GM21619 (cell line): ENCODE measurements at regions not wholly inside any gene's neighbourhood (a gene's known extent, or its start where the extent isn't known, plus 50 kb on each side); places are given as distances from the start of the nearest gene placed in this dataset.
"Not testable (repeated sequence)": the region's sequence is repeated elsewhere in the genome, so short reads cannot be mapped to it uniquely, and the experiment has no call there.

Experiments
- ATAC-seq: cut with Tn5 transposase; IDR thresholded peaks from one replicate; pipeline ENCODE4 v1.9.1; 2021; ENCODE audit not compliant: unreplicated experiment

- not testable (repeated sequence) for ATAC-seq
Measured at GRCh38 chr16:29171296-29171695, 186.4 kb downstream of the LAT start.

GRCh38 chr16:29170393-29171119, 185.7 kb downstream of the LAT start:
- not testable (repeated sequence) for ATAC-seq

- ATAC-seq = not testable (repeated sequence)
Measured at GRCh38 chr16:29169295-29169994, 184.6 kb downstream of the LAT start.

GRCh38 chr16:29168515-29169259, 183.8 kb downstream of the LAT start:
- ATAC-seq = not testable (repeated sequence)

GRCh38 chr16:29164442-29165089, 179.7 kb downstream of the LAT start:
- ATAC-seq = not testable (repeated sequence)

GRCh38 chr16:29160171-29160570, 175.3 kb downstream of the LAT start:
- not testable (repeated sequence) for ATAC-seq

- ATAC-seq = not testable (repeated sequence)
Measured at GRCh38 chr16:29159603-29160002, 174.8 kb downstream of the LAT start.

- ATAC-seq = no peak
Measured at GRCh38 chr16:29158785-29159184, 173.9 kb downstream of the LAT start.

GRCh38 chr16:29158031-29158784, 173.4 kb downstream of the LAT start:
- ATAC-seq = not testable (repeated sequence)

GRCh38 chr16:29157051-29157923, 172.4 kb downstream of the LAT start:
- ATAC-seq = not testable (repeated sequence)

- ATAC-seq = no peak
Measured at GRCh38 chr16:29156511-29156910, 171.7 kb downstream of the LAT start.

GRCh38 chr16:29155866-29156200, 171.0 kb downstream of the LAT start:
- not testable (repeated sequence) for ATAC-seq

- ATAC-seq = not testable (repeated sequence)
Measured at GRCh38 chr16:29155131-29155865, 170.4 kb downstream of the LAT start.

GRCh38 chr16:29154676-29155121, 169.8 kb downstream of the LAT start:
- no peak for ATAC-seq

GRCh38 chr16:29154088-29154487, 169.2 kb downstream of the LAT start:
- ATAC-seq = no peak

GRCh38 chr16:29153307-29153706, 168.5 kb downstream of the LAT start:
- ATAC-seq = not testable (repeated sequence)

GRCh38 chr16:29152544-29153031, 167.7 kb downstream of the LAT start:
- ATAC-seq = not testable (repeated sequence)

GRCh38 chr16:29151317-29151716, 166.5 kb downstream of the LAT start:
- no peak for ATAC-seq

- ATAC-seq = not testable (repeated sequence)
Measured at GRCh38 chr16:29149912-29150311, 165.1 kb downstream of the LAT start.
